Breast epithelium (tissue), 3 donors: ENCODE measurements at regions not wholly inside any gene's neighbourhood (a gene's known extent, or its start where the extent isn't known, plus 50 kb on each side); places are given as distances from the start of the nearest gene placed in this dataset.

Experiments
- POLR2A ChIP-seq: fragments of 450-650 bp; IDR thresholded peaks from one replicate; pipeline ENCODE4 v1.6.1; 2016; ENCODE audit warnings: antibody characterized with exemption, mild to moderate bottlenecking, moderate library complexity
- TF ChIP-seq, protein P1 (sequence below), 3 donors: fragments of 450-650 bp; IDR thresholded peaks; one replicate each; pipeline ENCODE4 v1.5.1; 2016 to 2017; ENCODE audit warnings: antibody characterized with exemption in 3 of 3, mild to moderate bottlenecking in 3 of 3, moderate library complexity in 3 of 3

DNA sequence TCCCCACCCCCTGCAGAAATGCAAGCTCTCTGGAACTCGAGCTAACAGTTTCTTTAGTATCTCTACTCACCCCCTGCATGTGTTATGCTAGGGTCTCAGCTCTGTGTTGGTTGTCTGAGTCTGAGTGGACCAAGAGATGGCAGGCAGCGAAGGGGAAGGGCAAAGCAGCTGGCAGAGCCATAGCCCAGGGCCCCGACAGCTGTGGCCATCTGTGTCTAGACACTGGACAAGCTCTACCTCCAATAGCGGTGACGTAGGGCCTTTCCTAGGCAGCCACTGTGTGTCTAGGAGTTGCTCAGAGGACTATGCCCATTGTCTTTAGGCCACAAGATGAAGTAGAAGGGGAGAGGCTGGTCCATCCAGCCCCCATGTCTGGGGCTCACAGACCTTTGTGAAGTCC, 79.2 kb downstream of the EFNB1 start:
- TF ChIP-seq, protein P1, sequence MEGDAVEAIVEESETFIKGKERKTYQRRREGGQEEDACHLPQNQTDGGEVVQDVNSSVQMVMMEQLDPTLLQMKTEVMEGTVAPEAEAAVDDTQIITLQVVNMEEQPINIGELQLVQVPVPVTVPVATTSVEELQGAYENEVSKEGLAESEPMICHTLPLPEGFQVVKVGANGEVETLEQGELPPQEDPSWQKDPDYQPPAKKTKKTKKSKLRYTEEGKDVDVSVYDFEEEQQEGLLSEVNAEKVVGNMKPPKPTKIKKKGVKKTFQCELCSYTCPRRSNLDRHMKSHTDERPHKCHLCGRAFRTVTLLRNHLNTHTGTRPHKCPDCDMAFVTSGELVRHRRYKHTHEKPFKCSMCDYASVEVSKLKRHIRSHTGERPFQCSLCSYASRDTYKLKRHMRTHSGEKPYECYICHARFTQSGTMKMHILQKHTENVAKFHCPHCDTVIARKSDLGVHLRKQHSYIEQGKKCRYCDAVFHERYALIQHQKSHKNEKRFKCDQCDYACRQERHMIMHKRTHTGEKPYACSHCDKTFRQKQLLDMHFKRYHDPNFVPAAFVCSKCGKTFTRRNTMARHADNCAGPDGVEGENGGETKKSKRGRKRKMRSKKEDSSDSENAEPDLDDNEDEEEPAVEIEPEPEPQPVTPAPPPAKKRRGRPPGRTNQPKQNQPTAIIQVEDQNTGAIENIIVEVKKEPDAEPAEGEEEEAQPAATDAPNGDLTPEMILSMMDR (IDR thresholded peaks at IDR 0.05) = no peak
- TF ChIP-seq POLR2A = no peak
